ENCODE measurements at regions not wholly inside any gene's neighbourhood (a gene's known extent, or its start where the extent isn't known, plus 50 kb on each side); places are given as distances from the start of the nearest gene placed in this dataset.

DNA sequence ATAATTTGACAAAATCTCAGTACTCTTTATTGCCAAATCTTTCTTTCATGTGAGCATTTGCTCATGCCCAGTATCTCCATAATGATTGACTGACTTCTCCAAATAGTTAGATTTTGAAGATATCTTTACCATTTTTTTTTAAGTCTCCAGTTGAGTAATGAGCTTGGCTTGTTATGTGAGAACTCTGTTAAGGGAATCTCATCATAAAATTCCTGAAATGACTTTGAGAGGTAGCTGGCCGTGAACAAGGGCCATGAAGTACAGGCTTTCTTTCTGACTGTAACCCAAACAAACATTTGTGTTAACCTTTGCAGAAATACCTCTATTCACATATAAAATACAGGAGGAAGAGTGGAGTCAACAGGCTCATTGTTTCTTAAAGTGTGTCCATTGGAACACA, 449.7 kb downstream of the IRS2 start:
- no peak for TF ChIP-seq CTCF (IDR thresholded peaks at IDR 0.05; ENCODE audit: insufficient read depth, low read depth, low read length)
- no peak for TF ChIP-seq EZH2 (IDR thresholded peaks at IDR 0.05; ENCODE audit: insufficient read depth, low read length)
